Gastroesophageal sphincter (tissue), 4 donors: ENCODE measurements at regions not wholly inside any gene's neighbourhood (a gene's known extent, or its start where the extent isn't known, plus 50 kb on each side); places are given as distances from the start of the nearest gene placed in this dataset.

Experiments used
- ATAC-seq: fragments of 150-250 bp; one replicate; pipeline ENCODE4 v1.9.1; 2016; ENCODE audit warnings: mild to moderate bottlenecking, moderate library complexity
- H3K27ac ChIP-seq, 4 donors: fragments of 200-600 bp; sonication (generic) in 3 of 4; 1 replicate in 3 of 4; 2 replicates in 1 of 4; pipeline ENCODE4 v1.5.1; 2016 to 2019
- H3K27me3 ChIP-seq: fragments of 200-600 bp; sonication (generic); one replicate; pipeline ENCODE4 v1.5.1; 2019
- H3K36me3 ChIP-seq, 2 donors: fragments of 200-600 bp; sonication (generic); one replicate each; pipeline ENCODE4 v1.5.1; 2019; ENCODE audit warnings: control low read depth in 1 of 2
- H3K4me1 ChIP-seq, 3 donors: fragments of 200-600 bp; sonication (generic); 1 replicate in 2 of 3; 2 replicates in 1 of 3; pipeline ENCODE4 v1.5.1; 2016 to 2019; ENCODE audit warnings: control low read depth in 2 of 3
- H3K4me3 ChIP-seq, 2 donors: fragments of 200-600 bp; sonication (generic); one replicate each; pipeline ENCODE4 v1.5.1; 2019; ENCODE audit warnings: mild to moderate bottlenecking in 1 of 2, moderate library complexity in 1 of 2
- H3K9me3 ChIP-seq, 3 donors: fragments of 200-600 bp; sonication (generic); one replicate each; pipeline ENCODE4 v1.5.1; 2017 to 2019; ENCODE audit warnings: control low read depth in 2 of 3
- CTCF ChIP-seq, 4 experiments: fragments of 200-600 bp in 2 of 4; fragments of 450-650 bp in 2 of 4; sonication (generic) in 1 of 4; IDR thresholded peaks; one replicate each; pipeline ENCODE4 v1.5.1; 2017 to 2019; ENCODE audit warnings: antibody characterized with exemption in 4 of 4, mild to moderate bottlenecking in 2 of 4, moderate library complexity in 2 of 4
- EP300 ChIP-seq: sonication (generic); formaldehyde crosslinking; IDR thresholded peaks from one replicate; pipeline ENCODE4 v1.6.1; 2017; ENCODE audit warnings: antibody characterized with exemption, mild to moderate bottlenecking
- POLR2A ChIP-seq, 2 donors: fragments of 450-650 bp; IDR thresholded peaks; one replicate each; pipeline ENCODE4 v1.6.1; 2017; ENCODE audit warnings: antibody characterized with exemption in 2 of 2, mild to moderate bottlenecking in 2 of 2, moderate library complexity in 1 of 2
- POLR2AphosphoS5 ChIP-seq: sonication (generic); formaldehyde crosslinking; IDR thresholded peaks from one replicate; pipeline ENCODE4 v1.6.1; 2017; ENCODE audit warnings: antibody characterized with exemption
- WGBS, 2 donors: methylation state at CpG; one replicate each; pipeline ENCODE4 v1.1.5; 2018; ENCODE audit warnings: low coverage in 1 of 2; 5-methylcytosine and 5-hydroxymethylcytosine counted together

- no peaks in the 10 kb centered on the region for H3K27me3 ChIP-seq
- H3K4me1 ChIP-seq: no peaks in the 10 kb centered on the region
- H3K27ac ChIP-seq: no peak overlapping the region
- H3K9me3 ChIP-seq: peaks cover 0 to 11% (median 0%) of the 10 kb centered on the region in 3 donors
- H3K4me3 ChIP-seq: no peak overlapping the region
- 86% methylated on average over 2 of the region's 2 CpGs; no CpG with 5 or more reads in 1 of the 2 donors for WGBS, 2 donors
- TF ChIP-seq EP300 (no peak), POLR2AphosphoS5 (no peak), POLR2A (IDR thresholded peaks at IDR 0.05) (no peak), CTCF (IDR thresholded peaks at IDR 0.05) (no peak)
- ATAC-seq: no peak
- no peaks in the 10 kb centered on the region for H3K36me3 ChIP-seq
Measured at GRCh38 chr11:25159341-25159740, 662.5 kb downstream of the LUZP2 start.

DNA sequence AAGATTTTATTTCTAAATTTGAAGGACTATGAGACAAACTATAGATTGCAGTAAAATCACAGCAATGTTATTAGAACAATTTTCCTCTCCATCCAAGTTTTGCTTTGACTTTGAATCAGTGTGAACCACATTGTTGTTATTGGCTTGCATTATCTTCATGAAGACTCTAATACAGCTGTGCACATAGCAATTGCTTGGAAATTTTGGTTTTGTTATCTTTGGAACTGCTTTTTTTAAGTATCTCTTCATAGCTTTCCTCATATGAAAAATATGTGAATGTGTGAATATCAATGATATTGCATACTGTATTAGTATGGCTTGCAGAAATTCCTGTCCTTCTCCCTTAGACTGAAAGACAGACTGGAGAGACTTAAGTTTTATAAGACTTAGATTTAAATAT is 666.6 kb downstream of the LUZP2 start:
- Histone ChIP-seq H3K27me3 (no peaks in the 10 kb centered on the region), H3K36me3 (no peaks in the 10 kb centered on the region), H3K4me1 (no peaks in the 10 kb centered on the region), H3K4me3 (no peak overlapping the region), H3K9me3 (peaks cover 0 to 16% (median 0%) of the 10 kb centered on the region in 3 donors), H3K27ac (no peak overlapping the region)
- no peak for ATAC-seq
- TF ChIP-seq CTCF (IDR thresholded peaks at IDR 0.05): no peak
- no peak for TF ChIP-seq POLR2A (IDR thresholded peaks at IDR 0.05)
- TF ChIP-seq EP300: no peak
- TF ChIP-seq POLR2AphosphoS5: no peak

DNA sequence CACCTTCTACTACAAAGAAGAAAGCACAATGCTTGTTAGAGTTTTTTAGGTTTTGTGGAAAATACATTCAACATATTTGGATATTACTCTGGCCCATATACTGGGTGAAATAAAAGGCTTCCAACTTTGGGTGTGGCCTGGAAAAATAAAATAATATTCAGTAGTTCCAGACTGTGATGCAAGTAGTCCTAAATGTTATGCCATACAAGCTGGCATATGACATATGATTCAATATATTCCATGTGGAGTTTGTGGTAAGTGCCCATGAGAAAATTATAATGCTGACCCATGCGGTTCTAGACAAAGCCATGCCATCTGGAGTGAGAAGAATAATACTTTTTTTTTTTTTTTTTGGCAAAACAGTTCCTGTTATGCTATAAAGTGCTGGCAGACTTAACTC is 683.3 kb downstream of the LUZP2 start:
- 44 to 63% methylated on average over 1 of the region's 1 CpG for WGBS, 2 donors
- H3K4me3 ChIP-seq: no peak overlapping the region
- H3K9me3 ChIP-seq: no peaks in the 10 kb centered on the region
- no peaks in the 10 kb centered on the region for H3K27me3 ChIP-seq
- TF ChIP-seq EP300 (no peak), CTCF (IDR thresholded peaks at IDR 0.05) (no peak), POLR2A (IDR thresholded peaks at IDR 0.05) (no peak), POLR2AphosphoS5 (no peak)
- no peak overlapping the region for H3K27ac ChIP-seq
- H3K36me3 ChIP-seq: no peaks in the 10 kb centered on the region
- no peak for ATAC-seq
- H3K4me1 ChIP-seq: no peaks in the 10 kb centered on the region

DNA sequence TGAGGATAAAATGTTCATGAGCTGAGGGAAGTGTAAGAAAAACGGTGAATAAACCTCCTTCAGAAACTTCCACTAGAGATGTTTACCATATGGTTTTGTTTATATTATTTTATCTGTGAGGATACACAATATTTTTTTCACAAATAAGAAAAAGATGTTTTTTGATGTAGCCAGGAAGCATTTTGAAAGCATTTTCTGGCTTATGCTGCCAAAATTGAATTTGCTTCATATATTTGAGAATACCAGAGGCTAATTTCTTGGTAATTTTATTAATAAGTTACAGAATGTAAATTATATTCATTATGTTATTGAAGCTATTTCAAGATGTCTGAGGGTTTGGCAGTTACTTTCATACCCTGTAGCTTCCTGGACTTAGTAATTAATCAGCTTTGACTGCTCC is 686.6 kb downstream of the LUZP2 start:
- H3K9me3 ChIP-seq: no peaks in the 10 kb centered on the region
- no peak for ATAC-seq
- TF ChIP-seq EP300: no peak
- no peak for TF ChIP-seq POLR2A (IDR thresholded peaks at IDR 0.05)
- TF ChIP-seq CTCF (IDR thresholded peaks at IDR 0.05): no peak
- no peak for TF ChIP-seq POLR2AphosphoS5
- no peaks in the 10 kb centered on the region for H3K36me3 ChIP-seq
- no peak overlapping the region for H3K27ac ChIP-seq
- no peaks in the 10 kb centered on the region for H3K27me3 ChIP-seq
- no peak overlapping the region for H3K4me3 ChIP-seq
- H3K4me1 ChIP-seq: no peaks in the 10 kb centered on the region
- WGBS, 2 donors: 50 to 75% methylated on average over 1 of the region's 1 CpG

DNA sequence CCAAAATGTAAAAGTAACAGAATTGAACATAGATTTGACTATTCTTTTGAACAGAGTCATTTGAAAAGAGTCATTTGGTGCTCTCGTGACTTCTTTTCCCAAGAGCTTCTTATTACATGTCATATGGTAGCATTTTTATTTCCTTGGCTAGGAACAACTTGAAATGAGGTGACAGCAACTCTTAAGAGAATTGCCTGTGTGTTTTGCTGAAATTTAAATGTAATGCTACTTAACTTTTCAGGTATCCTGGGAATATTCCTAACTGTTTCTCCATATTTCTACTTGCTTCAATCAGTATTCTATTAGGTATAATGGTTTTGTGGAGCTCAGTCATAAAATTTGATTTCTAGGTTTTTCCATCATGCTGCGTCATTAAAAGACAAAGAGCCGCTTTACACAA is 700.7 kb downstream of the LUZP2 start:
- no peak overlapping the region for H3K27ac ChIP-seq
- TF ChIP-seq EP300 (no peak), CTCF (IDR thresholded peaks at IDR 0.05) (no peak), POLR2AphosphoS5 (no peak), POLR2A (IDR thresholded peaks at IDR 0.05) (no peak)
- no peaks in the 10 kb centered on the region for H3K27me3 ChIP-seq
- WGBS, 2 donors: 72 to 74% methylated on average over 3 of the region's 3 CpGs
- no peaks in the 10 kb centered on the region for H3K36me3 ChIP-seq
- no peak for ATAC-seq
- H3K4me1 ChIP-seq: no peaks in the 10 kb centered on the region
- H3K4me3 ChIP-seq: no peak overlapping the region
- no peaks in the 10 kb centered on the region for H3K9me3 ChIP-seq
